Uterus (tissue), 3 donors: ENCODE measurements at regions not wholly inside any gene's neighbourhood (a gene's known extent, or its start where the extent isn't known, plus 50 kb on each side); places are given as distances from the start of the nearest gene placed in this dataset.

Experiments used
- DNase-seq, 2 donors: peaks; one replicate each; pipeline ENCODE4 v3.0.0-alpha.2; 2019 to 2020
- H3K27ac ChIP-seq, 2 donors: fragments of 200-600 bp; sonication (generic); 1 replicate in 1 of 2; 2 replicates in 1 of 2; pipeline ENCODE4 v1.5.1; 2016 to 2018
- H3K27me3 ChIP-seq, 2 donors: fragments of 200-600 bp; sonication (generic); one replicate each; pipeline ENCODE4 v1.5.1; 2018 to 2019; ENCODE audit warnings: control low read depth in 1 of 2
- H3K36me3 ChIP-seq, 2 donors: fragments of 200-600 bp; sonication (generic); one replicate each; pipeline ENCODE4 v1.5.1; 2019; ENCODE audit warnings: control low read depth in 1 of 2
- H3K4me1 ChIP-seq, 2 donors: fragments of 200-600 bp; sonication (generic); one replicate each; pipeline ENCODE4 v1.5.1; 2018 to 2019; ENCODE audit warnings: control low read depth in 1 of 2
- H3K4me3 ChIP-seq, 2 donors: fragments of 200-600 bp; sonication (generic); 1 replicate in 1 of 2; 2 replicates in 1 of 2; pipeline ENCODE4 v1.5.1; 2018 to 2019; ENCODE audit warnings: mild to moderate bottlenecking in 1 of 2
- H3K9me3 ChIP-seq, 2 donors: fragments of 200-600 bp; sonication (generic); one replicate each; pipeline ENCODE4 v1.5.1; 2019; ENCODE audit warnings: control low read depth in 1 of 2
- POLR2A ChIP-seq, 2 donors: fragments of 450-650 bp; IDR thresholded peaks; one replicate each; pipeline ENCODE4 v1.6.1; 2016; ENCODE audit warnings: antibody characterized with exemption in 2 of 2, mild to moderate bottlenecking in 1 of 2, moderate library complexity in 1 of 2
- intact Hi-C: fragments of 100-400 bp; cut with DNase I; formaldehyde crosslinking; loops from one replicate; pipeline ENCODE4 v1.15.1; 2023; ENCODE audit warnings: low total_unique reads
- TF ChIP-seq, protein P1 (sequence below), 4 experiments: fragments of 200-600 bp in 2 of 4; fragments of 450-650 bp in 2 of 4; sonication (generic) in 2 of 4; IDR thresholded peaks; one replicate each; pipeline ENCODE4 v1.5.1; 2016 to 2019; ENCODE audit warnings: antibody characterized with exemption in 4 of 4, mild to moderate bottlenecking in 2 of 4, moderate library complexity in 1 of 4
- donor health status: DM: yes; HTN: yes; CAD: no.

- DNase-seq = no peak
- no peak overlapping the region for H3K4me3 ChIP-seq
- no peaks in the 10 kb centered on the region for H3K36me3 ChIP-seq
- TF ChIP-seq POLR2A (IDR thresholded peaks at IDR 0.05) = no peak
- TF ChIP-seq, protein P1, sequence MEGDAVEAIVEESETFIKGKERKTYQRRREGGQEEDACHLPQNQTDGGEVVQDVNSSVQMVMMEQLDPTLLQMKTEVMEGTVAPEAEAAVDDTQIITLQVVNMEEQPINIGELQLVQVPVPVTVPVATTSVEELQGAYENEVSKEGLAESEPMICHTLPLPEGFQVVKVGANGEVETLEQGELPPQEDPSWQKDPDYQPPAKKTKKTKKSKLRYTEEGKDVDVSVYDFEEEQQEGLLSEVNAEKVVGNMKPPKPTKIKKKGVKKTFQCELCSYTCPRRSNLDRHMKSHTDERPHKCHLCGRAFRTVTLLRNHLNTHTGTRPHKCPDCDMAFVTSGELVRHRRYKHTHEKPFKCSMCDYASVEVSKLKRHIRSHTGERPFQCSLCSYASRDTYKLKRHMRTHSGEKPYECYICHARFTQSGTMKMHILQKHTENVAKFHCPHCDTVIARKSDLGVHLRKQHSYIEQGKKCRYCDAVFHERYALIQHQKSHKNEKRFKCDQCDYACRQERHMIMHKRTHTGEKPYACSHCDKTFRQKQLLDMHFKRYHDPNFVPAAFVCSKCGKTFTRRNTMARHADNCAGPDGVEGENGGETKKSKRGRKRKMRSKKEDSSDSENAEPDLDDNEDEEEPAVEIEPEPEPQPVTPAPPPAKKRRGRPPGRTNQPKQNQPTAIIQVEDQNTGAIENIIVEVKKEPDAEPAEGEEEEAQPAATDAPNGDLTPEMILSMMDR (IDR thresholded peaks at IDR 0.05) = no peak
- intact Hi-C loops = no loop called here
- no peaks in the 10 kb centered on the region for H3K27me3 ChIP-seq
- no peaks in the 10 kb centered on the region for H3K9me3 ChIP-seq
- no peak overlapping the region for H3K27ac ChIP-seq
- no peaks in the 10 kb centered on the region for H3K4me1 ChIP-seq
Observed at GRCh38 chr18:22088996-22089640, 80.3 kb upstream of the GATA6 start.

GRCh38 chr18:22091341-22091740 lies 78.0 kb upstream of the GATA6 start:
- no peaks in the 10 kb centered on the region for H3K4me1 ChIP-seq
- H3K9me3 ChIP-seq = no peaks in the 10 kb centered on the region
- H3K27ac ChIP-seq = no peak overlapping the region
- H3K4me3 ChIP-seq = no peak overlapping the region
- no peaks in the 10 kb centered on the region for H3K27me3 ChIP-seq
- H3K36me3 ChIP-seq = no peaks in the 10 kb centered on the region
- intact Hi-C loops = no loop called here
- no peak for DNase-seq
- TF ChIP-seq, protein P1 (IDR thresholded peaks at IDR 0.05) = no peak
- no peak for TF ChIP-seq POLR2A (IDR thresholded peaks at IDR 0.05)

DNA sequence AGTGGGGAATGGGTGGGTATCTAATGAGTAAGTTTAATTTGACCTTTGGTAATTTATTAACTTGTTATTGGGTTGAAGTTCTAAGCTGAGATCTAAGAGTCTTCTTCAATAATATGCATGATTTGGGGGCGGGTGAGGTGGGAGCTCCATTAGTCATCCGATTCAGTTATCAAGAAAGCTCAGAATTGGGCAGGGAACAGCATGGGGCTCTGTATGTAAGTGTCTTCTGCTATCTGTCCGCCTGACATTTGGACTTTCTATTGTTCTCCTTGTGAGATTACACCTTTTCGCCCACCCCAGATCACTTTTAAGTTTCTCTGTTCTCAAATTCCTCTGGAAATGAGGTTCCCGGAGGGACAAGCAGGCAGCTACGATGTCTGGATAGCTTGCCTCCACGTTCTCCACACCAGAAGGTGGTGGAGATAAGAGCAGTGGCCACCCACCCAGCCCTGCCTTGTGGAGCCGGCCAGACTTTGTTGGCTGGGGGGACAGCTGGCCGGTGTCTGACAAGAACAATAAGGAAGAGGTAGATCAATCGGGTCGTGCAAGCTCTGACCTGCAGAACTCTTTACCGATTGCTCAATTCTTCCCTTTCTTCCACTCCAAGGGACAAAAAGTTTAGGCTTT lies 75.5 kb upstream of the GATA6 start:
- Histone ChIP-seq H3K27ac (no peak overlapping the region), H3K4me3 (no peak overlapping the region), H3K27me3 (no peaks in the 10 kb centered on the region), H3K36me3 (no peaks in the 10 kb centered on the region), H3K9me3 (no peaks in the 10 kb centered on the region), H3K4me1 (no peaks in the 10 kb centered on the region)
- no peak for DNase-seq
- TF ChIP-seq, protein P1 (IDR thresholded peaks at IDR 0.05) = no peak
- no peak for TF ChIP-seq POLR2A (IDR thresholded peaks at IDR 0.05)
- intact Hi-C loops = no loop called here

- no peaks in the 10 kb centered on the region for H3K4me1 ChIP-seq
- intact Hi-C loops = no loop called here
- H3K27ac ChIP-seq = no peak overlapping the region
- TF ChIP-seq POLR2A (IDR thresholded peaks at IDR 0.05) = no peak
- TF ChIP-seq, protein P1 (IDR thresholded peaks at IDR 0.05) = no peak
- no peaks in the 10 kb centered on the region for H3K27me3 ChIP-seq
- no peak overlapping the region for H3K4me3 ChIP-seq
- H3K9me3 ChIP-seq = no peaks in the 10 kb centered on the region
- H3K36me3 ChIP-seq = no peaks in the 10 kb centered on the region
- no peak for DNase-seq
Observed at GRCh38 chr18:22094358-22094734, 75.0 kb upstream of the GATA6 start.

- Histone ChIP-seq H3K27me3 (no peaks in the 10 kb centered on the region), H3K4me1 (no peaks in the 10 kb centered on the region), H3K27ac (no peak overlapping the region), H3K36me3 (no peaks in the 10 kb centered on the region), H3K9me3 (no peaks in the 10 kb centered on the region), H3K4me3 (no peak overlapping the region)
- TF ChIP-seq, protein P1 (IDR thresholded peaks at IDR 0.05) = no peak
- TF ChIP-seq POLR2A (IDR thresholded peaks at IDR 0.05) = no peak
- intact Hi-C loops = no loop called here
- DNase-seq = no peak
Observed at GRCh38 chr18:22098563-22098989, 70.8 kb upstream of the GATA6 start.
